Endothelial cell (in vitro differentiated cells): ENCODE measurements at regions not wholly inside any gene's neighbourhood (a gene's known extent, or its start where the extent isn't known, plus 50 kb on each side); places are given as distances from the start of the nearest gene placed in this dataset.

ENCODE experiments used
- DNase-seq: peaks from one replicate; pipeline ENCODE4 v3.0.0; 2021; ENCODE audit warnings: low spot score
- H3K27ac Mint-ChIP-seq: one replicate; pipeline ENCODE4 v1.8.0; 2021; ENCODE audit warnings: mixed read lengths, inconsistent platforms; ENCODE audit not compliant: unreplicated experiment
- H3K27me3 Mint-ChIP-seq: one replicate; pipeline ENCODE4 v1.8.0; 2021; ENCODE audit warnings: mild to moderate bottlenecking, moderate library complexity, mixed read lengths, inconsistent platforms; ENCODE audit not compliant: unreplicated experiment
- H3K36me3 Mint-ChIP-seq: one replicate; pipeline ENCODE4 v1.8.0; 2021; ENCODE audit warnings: mild to moderate bottlenecking, low read depth, mixed read lengths, inconsistent platforms; ENCODE audit not compliant: unreplicated experiment
- H3K4me1 Mint-ChIP-seq: one replicate; pipeline ENCODE4 v1.8.0; 2021; ENCODE audit warnings: mild to moderate bottlenecking, mixed read lengths, inconsistent platforms; ENCODE audit not compliant: unreplicated experiment
- H3K4me3 Mint-ChIP-seq: one replicate; pipeline ENCODE4 v1.8.0; 2021; ENCODE audit warnings: mild to moderate bottlenecking, mixed read lengths, inconsistent platforms; ENCODE audit not compliant: unreplicated experiment
- H3K9me3 Mint-ChIP-seq: one replicate; pipeline ENCODE4 v1.8.0; 2021; ENCODE audit warnings: mixed read lengths, inconsistent platforms; ENCODE audit not compliant: unreplicated experiment
- TF ChIP-seq, protein P1 (sequence below): fragments of 200-600 bp; sonication (generic); IDR thresholded peaks from one replicate; pipeline ENCODE4 v1.5.0; 2021; ENCODE audit warnings: antibody characterized with exemption; ENCODE audit not compliant: unreplicated experiment

DNA sequence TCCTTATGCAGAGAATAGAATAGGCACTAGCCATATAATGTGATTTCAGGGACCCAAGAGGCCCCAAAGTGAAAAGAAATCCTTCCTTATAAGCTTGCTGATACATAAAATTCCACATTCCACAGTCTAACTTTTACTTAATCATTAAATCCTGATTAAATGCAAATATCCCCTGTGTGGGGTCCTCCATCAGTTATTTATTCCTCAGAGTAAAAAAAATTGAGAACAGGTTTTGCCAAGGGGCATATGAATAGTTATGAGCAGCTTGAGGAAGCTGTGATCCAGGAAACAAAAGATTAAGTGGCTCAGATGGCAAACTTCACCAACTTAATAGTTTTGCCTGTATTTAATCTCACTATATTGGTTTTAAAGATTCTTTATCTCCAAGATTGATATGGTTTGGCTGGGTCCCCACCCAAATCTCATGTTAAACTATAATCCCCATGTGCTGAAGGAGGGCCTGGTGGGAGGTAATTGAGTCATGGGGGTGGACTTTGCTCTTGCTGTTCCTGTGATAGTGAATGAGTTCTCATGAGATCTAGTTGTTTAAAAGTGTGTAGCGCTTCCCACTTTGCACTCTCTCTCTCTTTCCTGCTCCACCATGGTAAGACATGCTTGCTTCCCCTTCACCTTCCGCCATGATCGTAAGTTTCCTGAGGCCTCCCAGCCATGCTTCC, 324.9 kb downstream of the NPR3 start:
- no peaks in the 10 kb centered on the region for H3K4me1 Mint-ChIP-seq
- DNase-seq, result no peak
- TF ChIP-seq, protein P1, sequence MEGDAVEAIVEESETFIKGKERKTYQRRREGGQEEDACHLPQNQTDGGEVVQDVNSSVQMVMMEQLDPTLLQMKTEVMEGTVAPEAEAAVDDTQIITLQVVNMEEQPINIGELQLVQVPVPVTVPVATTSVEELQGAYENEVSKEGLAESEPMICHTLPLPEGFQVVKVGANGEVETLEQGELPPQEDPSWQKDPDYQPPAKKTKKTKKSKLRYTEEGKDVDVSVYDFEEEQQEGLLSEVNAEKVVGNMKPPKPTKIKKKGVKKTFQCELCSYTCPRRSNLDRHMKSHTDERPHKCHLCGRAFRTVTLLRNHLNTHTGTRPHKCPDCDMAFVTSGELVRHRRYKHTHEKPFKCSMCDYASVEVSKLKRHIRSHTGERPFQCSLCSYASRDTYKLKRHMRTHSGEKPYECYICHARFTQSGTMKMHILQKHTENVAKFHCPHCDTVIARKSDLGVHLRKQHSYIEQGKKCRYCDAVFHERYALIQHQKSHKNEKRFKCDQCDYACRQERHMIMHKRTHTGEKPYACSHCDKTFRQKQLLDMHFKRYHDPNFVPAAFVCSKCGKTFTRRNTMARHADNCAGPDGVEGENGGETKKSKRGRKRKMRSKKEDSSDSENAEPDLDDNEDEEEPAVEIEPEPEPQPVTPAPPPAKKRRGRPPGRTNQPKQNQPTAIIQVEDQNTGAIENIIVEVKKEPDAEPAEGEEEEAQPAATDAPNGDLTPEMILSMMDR, result no peak
- no peaks in the 10 kb centered on the region for H3K27me3 Mint-ChIP-seq
- no peak overlapping the region for H3K27ac Mint-ChIP-seq
- H3K4me3 Mint-ChIP-seq, result no peak overlapping the region
- peaks cover 3% of the 10 kb centered on the region for H3K9me3 Mint-ChIP-seq
- peaks cover 7% of the 10 kb centered on the region for H3K36me3 Mint-ChIP-seq

DNA sequence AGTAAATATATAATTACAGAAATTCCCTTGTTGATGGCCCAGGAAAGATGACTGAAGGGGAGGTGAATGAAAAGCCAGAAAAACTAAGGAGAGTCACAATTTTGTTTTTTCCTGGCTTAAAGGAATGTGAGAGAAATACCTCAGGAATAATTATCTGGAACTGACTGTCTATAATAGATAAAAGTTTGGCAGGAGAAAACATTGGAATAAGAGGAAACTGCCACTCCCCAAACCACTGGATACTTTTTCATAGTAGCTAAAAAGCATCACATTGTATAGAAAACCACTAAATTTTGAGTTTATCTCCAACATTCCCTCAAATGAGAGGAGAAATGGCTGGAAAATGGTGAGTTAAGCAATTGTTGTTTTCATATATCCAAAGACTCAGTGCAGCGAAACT, 326.0 kb downstream of the NPR3 start:
- TF ChIP-seq, protein P1, result no peak
- H3K27me3 Mint-ChIP-seq, result no peaks in the 10 kb centered on the region

DNA sequence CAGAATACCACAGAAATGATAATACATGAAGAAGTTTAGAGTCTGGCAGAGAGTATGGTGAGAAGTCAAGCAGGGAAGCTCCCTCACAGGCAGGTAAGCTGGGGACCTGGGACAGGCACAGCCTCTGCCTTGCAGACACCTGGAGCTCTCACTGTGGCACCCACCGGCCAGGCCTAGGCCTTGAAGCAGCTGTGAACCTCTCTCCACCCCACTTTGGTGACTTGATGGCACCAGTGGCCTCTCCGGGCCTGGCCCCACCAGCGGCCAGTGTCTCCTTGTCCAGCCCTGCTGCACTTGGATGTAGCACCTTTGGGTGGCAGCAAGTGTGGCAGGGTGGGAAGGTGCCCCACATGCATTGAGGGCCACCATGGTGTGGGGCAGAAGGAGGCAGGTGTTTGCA, 330.5 kb downstream of the NPR3 start:
- H3K9me3 Mint-ChIP-seq, result peaks cover 8% of the 10 kb centered on the region

More for the DNA sequence above, 326.0 kb downstream of the NPR3 start:
- no peak overlapping the region for H3K4me3 Mint-ChIP-seq
- H3K36me3 Mint-ChIP-seq, result peaks cover 8% of the 10 kb centered on the region
- no peak overlapping the region for H3K27ac Mint-ChIP-seq
- DNase-seq, result no peak
- H3K9me3 Mint-ChIP-seq, result peaks cover 8% of the 10 kb centered on the region
- H3K4me1 Mint-ChIP-seq, result no peaks in the 10 kb centered on the region

DNA sequence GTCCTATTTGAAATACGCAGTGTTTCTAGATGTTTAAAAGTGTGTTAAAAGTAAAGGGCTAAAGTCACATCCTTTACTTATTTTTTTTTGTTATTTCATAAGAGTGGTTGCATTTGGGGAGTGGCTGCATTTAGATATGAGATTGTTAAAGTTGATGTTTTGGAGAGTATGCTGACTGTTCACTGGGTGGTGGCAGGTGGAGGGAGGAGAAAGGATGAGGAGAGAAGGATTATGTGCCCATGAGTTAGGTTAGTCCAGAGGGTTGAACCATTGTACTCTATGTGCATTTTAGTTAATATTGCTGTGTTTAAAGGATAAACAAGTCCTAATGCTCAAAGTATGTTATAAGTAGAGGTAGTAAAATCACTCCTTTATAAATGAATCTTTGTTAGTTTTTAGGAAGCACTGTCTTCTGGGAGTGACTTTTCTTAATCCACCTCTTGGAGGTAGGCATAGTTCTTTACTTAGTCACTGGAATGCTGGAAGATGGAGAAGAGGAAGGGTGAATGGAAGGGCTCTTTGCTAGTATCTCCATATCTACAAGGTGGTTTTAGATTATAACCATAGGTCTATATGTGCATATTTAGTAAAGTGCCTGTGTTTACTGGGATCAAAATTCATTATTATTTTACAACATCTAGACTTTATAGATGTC, 332.3 kb downstream of the NPR3 start:
- no peaks in the 10 kb centered on the region for H3K27me3 Mint-ChIP-seq
- H3K9me3 Mint-ChIP-seq, result peaks cover 8% of the 10 kb centered on the region
- H3K36me3 Mint-ChIP-seq, result peaks cover 8% of the 10 kb centered on the region
- H3K4me3 Mint-ChIP-seq, result no peak overlapping the region
- TF ChIP-seq, protein P1, result no peak
- H3K27ac Mint-ChIP-seq, result no peak overlapping the region
- DNase-seq, result no peak
- no peaks in the 10 kb centered on the region for H3K4me1 Mint-ChIP-seq

More for the DNA sequence above, 330.5 kb downstream of the NPR3 start:
- no peak for DNase-seq
- H3K27me3 Mint-ChIP-seq, result no peaks in the 10 kb centered on the region
- no peak overlapping the region for H3K27ac Mint-ChIP-seq
- TF ChIP-seq, protein P1, result no peak
- H3K36me3 Mint-ChIP-seq, result peaks cover 8% of the 10 kb centered on the region
- no peaks in the 10 kb centered on the region for H3K4me1 Mint-ChIP-seq
- no peak overlapping the region for H3K4me3 Mint-ChIP-seq

DNA sequence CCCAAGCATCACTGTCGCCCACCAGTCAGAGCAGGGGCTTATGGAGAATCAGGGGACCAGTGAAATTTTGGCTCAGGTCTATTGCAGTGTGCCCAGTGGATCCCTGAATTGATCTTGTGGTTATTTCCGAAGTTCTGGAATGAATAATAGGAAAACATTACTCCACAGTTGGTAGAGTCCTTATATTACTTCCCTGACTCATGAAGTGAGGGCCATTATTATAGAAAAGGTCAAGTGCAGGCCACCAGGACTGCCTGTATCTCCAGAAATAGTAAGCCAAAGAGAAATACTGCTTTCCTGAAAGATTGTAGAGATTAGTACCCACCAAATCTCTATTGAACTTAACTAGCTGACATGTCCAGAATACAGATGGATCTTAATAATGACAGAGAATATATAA, 335.0 kb downstream of the NPR3 start:
- Mint-ChIP-seq H3K4me1 (no peaks in the 10 kb centered on the region), H3K9me3 (peaks cover 4% of the 10 kb centered on the region), H3K4me3 (no peak overlapping the region), H3K27ac (no peak overlapping the region), H3K36me3 (no peaks in the 10 kb centered on the region), H3K27me3 (no peaks in the 10 kb centered on the region)
- DNase-seq, result no peak
- TF ChIP-seq, protein P1, result no peak
